HG02798 (cell line): ENCODE measurements at regions not wholly inside any gene's neighbourhood (a gene's known extent, or its start where the extent isn't known, plus 50 kb on each side); places are given as distances from the start of the nearest gene placed in this dataset.

Experiments
- ATAC-seq: cut with Tn5 transposase; IDR thresholded peaks from one replicate; pipeline ENCODE4 v1.9.1; 2021; ENCODE audit warnings: mild to moderate bottlenecking; ENCODE audit not compliant: unreplicated experiment, poor library complexity

- ATAC-seq: no peak
These were observed 137.9 kb downstream of the BTG1 start for GRCh38 chr12:92007787-92008186.

- ATAC-seq: no peak
These were observed 141.9 kb downstream of the BTG1 start for GRCh38 chr12:92003701-92004100.

GRCh38 chr12:92002673-92003382, 142.8 kb downstream of the BTG1 start:
- no peak for ATAC-seq

GRCh38 chr12:92002195-92002649, 143.4 kb downstream of the BTG1 start:
- ATAC-seq: no peak

- no peak for ATAC-seq
These were observed 145.0 kb downstream of the BTG1 start for GRCh38 chr12:92000597-92000996.

GRCh38 chr12:91999823-92000222, 145.8 kb downstream of the BTG1 start:
- no peak for ATAC-seq

GRCh38 chr12:91998316-91998715, 147.3 kb downstream of the BTG1 start:
- no peak for ATAC-seq

GRCh38 chr12:91994208-91994797, 151.3 kb downstream of the BTG1 start:
- ATAC-seq: no peak

- ATAC-seq: no peak
These were observed 152.2 kb downstream of the BTG1 start for GRCh38 chr12:91993287-91994017.

GRCh38 chr12:91991399-91992187, 154.1 kb downstream of the BTG1 start:
- ATAC-seq: peak; percentile 53

- no peak for ATAC-seq
These were observed 155.1 kb downstream of the BTG1 start for GRCh38 chr12:91990525-91990924.

- no peak for ATAC-seq
These were observed 156.5 kb downstream of the BTG1 start for GRCh38 chr12:91989143-91989542.

GRCh38 chr12:91988086-91988923, 157.3 kb downstream of the BTG1 start:
- ATAC-seq: no peak

GRCh38 chr12:91986084-91986483, 159.6 kb downstream of the BTG1 start:
- no peak for ATAC-seq

- no peak for ATAC-seq
These were observed 160.5 kb downstream of the BTG1 start for GRCh38 chr12:91985002-91985787.

GRCh38 chr12:91984556-91984955, 161.1 kb downstream of the BTG1 start:
- ATAC-seq: no peak

- no peak for ATAC-seq
These were observed 161.7 kb downstream of the BTG1 start for GRCh38 chr12:91983935-91984334.

- no peak for ATAC-seq
These were observed 162.7 kb downstream of the BTG1 start for GRCh38 chr12:91982946-91983345.

- no peak for ATAC-seq
These were observed 165.2 kb downstream of the BTG1 start for GRCh38 chr12:91980389-91980821.
